K562 (cell line): ENCODE measurements at regions not wholly inside any gene's neighbourhood (a gene's known extent, or its start where the extent isn't known, plus 50 kb on each side); places are given as distances from the start of the nearest gene placed in this dataset.

Source experiments
- ATAC-seq: fragments of 200-7000 bp; cut with Tn5 transposase; 3 replicates; pipeline ENCODE4 v1.9.1; 2020; ENCODE audit warnings: moderate library complexity
- BruUV-seq: library from RNA; stranded (reverse); fragments of 400-500 nt; replicated peaks from 2 replicates; lab custom pipeline; 2021; lab: Mats Ljungman, UMichigan
- CTCF ChIA-PET: fragments of 300-600 bp; formaldehyde crosslinking; extraction: SDS; loops from one replicate; lab custom pipeline; 2021; ENCODE audit warnings: low intra/inter-chr PET ratio; lab: Yijun Ruan, JAX
- POLR2A ChIA-PET: fragments of 300-600, 350-650 bp; sonication (Branson Sonifier 250); formaldehyde crosslinking; extraction: SDS; loops from one replicate; lab custom pipeline; 2021; ENCODE audit warnings: antibody characterized with exemption, inconsistent platforms; lab: Yijun Ruan, JAX
- DNase-seq, 4 experiments: peaks; one replicate each; pipeline versions ENCODE4 v3.0.0 to v3.0.0-alpha.2; 2011 to 2018; ENCODE audit warnings: low spot score in 3 of 4, mixed read lengths in 3 of 4; ENCODE audit errors: extremely low read depth in 1 of 4
- FAIRE-seq: peaks from 2 replicates; lab custom pipeline; 2011; peaks lifted over from hg19 to GRCh38; lab: Jason Lieb, UNC
- H2AFZ ChIP-seq: 2 replicates; pipeline ENCODE4 v1.6.0; 2011; ENCODE audit warnings: low read depth, low read length, control low read depth, inconsistent platforms
- H3K27ac ChIP-seq: fragments of 200-600 bp; 3 replicates; pipeline ENCODE4 v1.8.0; 2011; ENCODE audit warnings: low read depth, mild to moderate bottlenecking, control low read depth, inconsistent platforms, low read length, moderate library complexity, mixed read lengths; ENCODE audit errors: extremely low read depth
- H3K27me3 ChIP-seq, 2 experiments: fragments of 300-600 bp in 1 of 2; 2 replicates in 1 of 2; 3 replicates in 1 of 2; pipeline versions ENCODE4 v1.6.0 to v1.8.0; 2011; ENCODE audit warnings: inconsistent platforms in 2 of 2, low read length in 2 of 2, mild to moderate bottlenecking in 1 of 2, mixed read lengths in 1 of 2, moderate library complexity in 1 of 2; ENCODE audit not compliant: control insufficient read depth in 2 of 2, insufficient read depth in 2 of 2
- H3K36me3 ChIP-seq: fragments of 300-600 bp; 3 replicates; pipeline ENCODE4 v1.8.0; 2011; ENCODE audit warnings: mild to moderate bottlenecking, low read length, inconsistent platforms; ENCODE audit not compliant: control insufficient read depth, insufficient read depth
- H3K4me1 ChIP-seq, 2 experiments: fragments of 200-600 bp in 1 of 2; replicated peaks in 1 of 2; 2 replicates in 1 of 2; 3 replicates in 1 of 2; pipeline versions ENCODE4 v1.5.1 to v1.8.0; 2011; ENCODE audit warnings: inconsistent platforms in 2 of 2, low read length in 2 of 2, mild to moderate bottlenecking in 1 of 2, mixed read lengths in 1 of 2, moderate library complexity in 1 of 2; ENCODE audit not compliant: control insufficient read depth in 2 of 2, insufficient read depth in 2 of 2
- H3K4me2 ChIP-seq: 2 replicates; pipeline ENCODE4 v1.6.1; 2011; ENCODE audit warnings: low read length, control low read depth, inconsistent platforms, mixed read lengths; ENCODE audit not compliant: insufficient read depth
- H3K4me3 ChIP-seq: fragments of 200-600 bp; sonication (generic), shearing (Covaris generic); 2 replicates; pipeline ENCODE4 v1.5.1; 2016; ENCODE audit warnings: control low read depth, inconsistent platforms
- H3K79me2 ChIP-seq: fragments of 200-600 bp; 3 replicates; pipeline ENCODE4 v1.8.0; 2011; ENCODE audit warnings: low read length, inconsistent platforms; ENCODE audit not compliant: control insufficient read depth, insufficient read depth
- H3K9ac ChIP-seq, 2 experiments: 2 replicates each; pipeline versions ENCODE4 v1.6.0 to v1.6.1; 2011; ENCODE audit warnings: low read depth in 2 of 2, low read length in 2 of 2, control low read depth in 1 of 2, inconsistent platforms in 1 of 2, mild to moderate bottlenecking in 1 of 2, mixed read lengths in 1 of 2; ENCODE audit not compliant: insufficient read depth in 1 of 2
- H3K9me1 ChIP-seq: one replicate; pipeline ENCODE4 v1.6.0; 2011; ENCODE audit warnings: inconsistent platforms, mild to moderate bottlenecking, low read length, moderate library complexity; ENCODE audit not compliant: control insufficient read depth, insufficient read depth
- H3K9me3 ChIP-seq: replicated peaks from 2 replicates; pipeline ENCODE4 v1.5.1; 2011; ENCODE audit warnings: low read depth, low read length, inconsistent platforms; ENCODE audit not compliant: control insufficient read depth, insufficient read depth
- H4K20me1 ChIP-seq: replicated peaks from 2 replicates; pipeline ENCODE4 v1.6.1; 2011; ENCODE audit warnings: low read length, inconsistent platforms, mixed read lengths; ENCODE audit not compliant: control insufficient read depth, insufficient read depth
- GTF2B ChIP-seq: IDR thresholded peaks from 2 replicates; pipeline ENCODE4 v1.6.1; 2011; ENCODE audit not compliant: insufficient read length; ENCODE audit errors: extremely low read depth
- SMARCE1 ChIP-seq: fragments of 450-650 bp; IDR thresholded peaks from 2 replicates; pipeline ENCODE4 v1.7.1; 2016; ENCODE audit warnings: mild to moderate bottlenecking
- WHSC1 ChIP-seq: IDR thresholded peaks from one replicate; pipeline ENCODE4 v1.6.1; 2012; ENCODE audit warnings: low read length, control low read depth, inconsistent platforms
- ZBTB9 ChIP-seq: fragments of 450-650 bp; formaldehyde crosslinking; IDR thresholded peaks from 2 replicates; pipeline ENCODE4 v1.4.0; 2020; ENCODE audit warnings: mild to moderate bottlenecking, moderate library complexity
- ZNF253 ChIP-seq: fragments of 250-450 bp; sonication (Bioruptor Pico); conservative IDR thresholded peaks from 2 replicates; pipeline ENCODE4 v1.6.1; 2021; ENCODE audit warnings: mild to moderate bottlenecking
- ZNF609 ChIP-seq: sonication (generic); formaldehyde crosslinking; IDR thresholded peaks from 2 replicates; pipeline ENCODE4 v1.8.1; 2023; ENCODE audit warnings: missing genetic modification reagents, mild to moderate bottlenecking, borderline replicate concordance
- WGBS: fragments of 100-300 bp; shearing (Covaris generic); methylation state at CpG from one replicate; pipeline ENCODE4 v1.1.6; 2016; ENCODE audit warnings: low coverage, mixed read lengths; ENCODE audit not compliant: insufficient coverage; ENCODE audit errors: missing lambda C conversion rate; 5-methylcytosine and 5-hydroxymethylcytosine counted together
- in situ Hi-C: fragments of 300-500 bp; cut with MboI; formaldehyde crosslinking; loops from 4 replicates; pipeline ENCODE4 v1.15.0; 2018; ENCODE audit warnings: inconsistent platforms, mixed read lengths
- intact Hi-C: fragments of 100-400 bp; cut with micrococcal nuclease; formaldehyde crosslinking; loops from 2 replicates; pipeline ENCODE4 v1.14.2; 2022
- TF ChIP-seq, protein P1 (sequence below): sonication (generic); formaldehyde crosslinking; IDR thresholded peaks from 2 replicates; pipeline ENCODE4 v1.8.0; 2022; ENCODE audit warnings: mild to moderate bottlenecking, missing genetic modification reagents
- TF ChIP-seq, protein P2 (sequence below): fragments of 250-450 bp; sonication (Bioruptor Pico); IDR thresholded peaks from 2 replicates; pipeline ENCODE4 v1.8.0; 2022; ENCODE audit warnings: inconsistent platforms
- TF ChIP-seq, protein P3 (sequence below): sonication (generic); formaldehyde crosslinking; IDR thresholded peaks from 2 replicates; pipeline ENCODE4 v1.8.1; 2022; ENCODE audit warnings: missing genetic modification reagents

- Histone ChIP-seq H3K4me3 (no peak overlapping the region), H3K9me3 (no peaks in the 10 kb centered on the region), H3K4me2 (no peak overlapping the region), H3K4me1 (no peaks in the 10 kb centered on the region), H3K27ac (no peak overlapping the region), H3K27me3 (no peaks in the 10 kb centered on the region), H3K9me1 (no peaks in the 10 kb centered on the region), H3K36me3 (no peaks in the 10 kb centered on the region), H3K79me2 (no peaks in the 10 kb centered on the region), H3K9ac (no peak overlapping the region), H4K20me1 (no peaks in the 10 kb centered on the region), H2AFZ (no peak overlapping the region)
- WGBS: 0% methylated on average over 4 of the region's 4 CpGs
- FAIRE-seq (no peak), DNase-seq (no peak), ATAC-seq (no peak)
- ChIA-PET CTCF (no interaction called here), POLR2A (no interaction called here)
- BruUV-seq: no TSS peak
- in situ Hi-C loops: no loop called here
- intact Hi-C loops: no loop called here
- TF ChIP-seq ZNF253 (no peak), GTF2B (no peak), ZNF609 (CRISPR knock-in tag) (no peak), SMARCE1 (no peak), ZBTB9 (CRISPR knock-in tag) (no peak), WHSC1 (no peak)
- TF ChIP-seq, protein P1, sequence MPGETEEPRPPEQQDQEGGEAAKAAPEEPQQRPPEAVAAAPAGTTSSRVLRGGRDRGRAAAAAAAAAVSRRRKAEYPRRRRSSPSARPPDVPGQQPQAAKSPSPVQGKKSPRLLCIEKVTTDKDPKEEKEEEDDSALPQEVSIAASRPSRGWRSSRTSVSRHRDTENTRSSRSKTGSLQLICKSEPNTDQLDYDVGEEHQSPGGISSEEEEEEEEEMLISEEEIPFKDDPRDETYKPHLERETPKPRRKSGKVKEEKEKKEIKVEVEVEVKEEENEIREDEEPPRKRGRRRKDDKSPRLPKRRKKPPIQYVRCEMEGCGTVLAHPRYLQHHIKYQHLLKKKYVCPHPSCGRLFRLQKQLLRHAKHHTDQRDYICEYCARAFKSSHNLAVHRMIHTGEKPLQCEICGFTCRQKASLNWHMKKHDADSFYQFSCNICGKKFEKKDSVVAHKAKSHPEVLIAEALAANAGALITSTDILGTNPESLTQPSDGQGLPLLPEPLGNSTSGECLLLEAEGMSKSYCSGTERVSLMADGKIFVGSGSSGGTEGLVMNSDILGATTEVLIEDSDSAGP (CRISPR knock-in tag): no peak
- TF ChIP-seq, protein P2, sequence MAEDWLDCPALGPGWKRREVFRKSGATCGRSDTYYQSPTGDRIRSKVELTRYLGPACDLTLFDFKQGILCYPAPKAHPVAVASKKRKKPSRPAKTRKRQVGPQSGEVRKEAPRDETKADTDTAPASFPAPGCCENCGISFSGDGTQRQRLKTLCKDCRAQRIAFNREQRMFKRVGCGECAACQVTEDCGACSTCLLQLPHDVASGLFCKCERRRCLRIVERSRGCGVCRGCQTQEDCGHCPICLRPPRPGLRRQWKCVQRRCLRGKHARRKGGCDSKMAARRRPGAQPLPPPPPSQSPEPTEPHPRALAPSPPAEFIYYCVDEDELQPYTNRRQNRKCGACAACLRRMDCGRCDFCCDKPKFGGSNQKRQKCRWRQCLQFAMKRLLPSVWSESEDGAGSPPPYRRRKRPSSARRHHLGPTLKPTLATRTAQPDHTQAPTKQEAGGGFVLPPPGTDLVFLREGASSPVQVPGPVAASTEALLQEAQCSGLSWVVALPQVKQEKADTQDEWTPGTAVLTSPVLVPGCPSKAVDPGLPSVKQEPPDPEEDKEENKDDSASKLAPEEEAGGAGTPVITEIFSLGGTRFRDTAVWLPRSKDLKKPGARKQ (CRISPR knock-in tag): no peak
- TF ChIP-seq, protein P3, sequence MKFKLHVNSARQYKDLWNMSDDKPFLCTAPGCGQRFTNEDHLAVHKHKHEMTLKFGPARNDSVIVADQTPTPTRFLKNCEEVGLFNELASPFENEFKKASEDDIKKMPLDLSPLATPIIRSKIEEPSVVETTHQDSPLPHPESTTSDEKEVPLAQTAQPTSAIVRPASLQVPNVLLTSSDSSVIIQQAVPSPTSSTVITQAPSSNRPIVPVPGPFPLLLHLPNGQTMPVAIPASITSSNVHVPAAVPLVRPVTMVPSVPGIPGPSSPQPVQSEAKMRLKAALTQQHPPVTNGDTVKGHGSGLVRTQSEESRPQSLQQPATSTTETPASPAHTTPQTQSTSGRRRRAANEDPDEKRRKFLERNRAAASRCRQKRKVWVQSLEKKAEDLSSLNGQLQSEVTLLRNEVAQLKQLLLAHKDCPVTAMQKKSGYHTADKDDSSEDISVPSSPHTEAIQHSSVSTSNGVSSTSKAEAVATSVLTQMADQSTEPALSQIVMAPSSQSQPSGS (CRISPR knock-in tag): no peak
Observed at GRCh38 chrX:30156880-30157560, 58.3 kb upstream of the MAGEB2 start.
